ENCODE measurements at regions not wholly inside any gene's neighbourhood (a gene's known extent, or its start where the extent isn't known, plus 50 kb on each side); places are given as distances from the start of the nearest gene placed in this dataset.

DNA sequence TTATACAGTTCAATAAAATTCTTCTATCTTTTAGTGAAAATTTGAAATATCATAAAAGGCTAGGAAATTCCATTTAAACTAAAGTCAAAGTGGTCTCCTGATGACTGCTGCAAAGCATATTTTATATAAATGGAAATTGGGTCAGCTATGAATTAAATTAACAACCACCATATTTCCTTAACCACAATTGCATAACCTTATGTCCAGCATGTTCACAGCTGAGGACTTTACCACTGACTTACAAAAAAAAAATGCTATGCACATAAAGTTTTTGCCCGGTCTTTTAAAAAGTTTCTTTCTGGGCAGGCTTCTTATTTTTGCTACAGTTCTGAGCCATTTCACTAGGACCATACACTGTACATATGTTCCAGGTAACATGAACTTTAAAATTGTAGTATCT, 208.6 kb upstream of the RGMB start:
- FAIRE-seq (no peak), DNase-seq (ENCODE audit: low read depth) (no peak)
- no peak for TF ChIP-seq CTCF (IDR thresholded peaks at IDR 0.05; ENCODE audit: insufficient read depth, low read length, severe bottlenecking)
- no peak overlapping the region for H3K4me3 ChIP-seq (ENCODE audit: low read depth, low read length)
- no peaks in the 10 kb centered on the region for H3K27me3 ChIP-seq (ENCODE audit: control insufficient read depth, insufficient read depth, low read length)
- H3K36me3 ChIP-seq (ENCODE audit: control insufficient read depth, insufficient read depth, low read length) = no peaks in the 10 kb centered on the region

DNA sequence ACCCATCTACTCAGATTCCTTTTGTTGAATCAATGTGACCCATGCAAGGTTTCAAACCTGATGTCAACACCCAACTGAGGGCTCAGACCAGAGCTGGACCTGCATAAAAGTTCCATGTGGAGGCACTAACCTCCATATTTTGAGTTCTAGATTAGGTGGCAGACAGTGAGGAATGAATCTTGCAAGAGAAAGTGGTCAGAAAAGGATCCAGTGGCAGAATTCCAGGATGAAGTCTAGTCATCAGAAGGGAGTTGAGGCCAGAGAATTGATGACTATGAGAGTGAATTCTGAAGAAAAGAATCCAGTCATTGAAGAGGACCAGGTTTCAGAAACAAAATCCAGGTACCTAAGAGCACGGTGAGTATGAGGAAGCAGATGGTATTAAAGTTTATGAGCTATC, 205.1 kb upstream of the RGMB start:
- DNase-seq (ENCODE audit: low read depth) (no peak), FAIRE-seq (no peak)
- TF ChIP-seq CTCF (IDR thresholded peaks at IDR 0.05; ENCODE audit: insufficient read depth, low read length, severe bottlenecking) = no peak
- Histone ChIP-seq H3K27me3 (ENCODE audit: control insufficient read depth, insufficient read depth, low read length) (no peaks in the 10 kb centered on the region), H3K4me3 (ENCODE audit: low read depth, low read length) (no peak overlapping the region), H3K36me3 (ENCODE audit: control insufficient read depth, insufficient read depth, low read length) (no peaks in the 10 kb centered on the region)

DNA sequence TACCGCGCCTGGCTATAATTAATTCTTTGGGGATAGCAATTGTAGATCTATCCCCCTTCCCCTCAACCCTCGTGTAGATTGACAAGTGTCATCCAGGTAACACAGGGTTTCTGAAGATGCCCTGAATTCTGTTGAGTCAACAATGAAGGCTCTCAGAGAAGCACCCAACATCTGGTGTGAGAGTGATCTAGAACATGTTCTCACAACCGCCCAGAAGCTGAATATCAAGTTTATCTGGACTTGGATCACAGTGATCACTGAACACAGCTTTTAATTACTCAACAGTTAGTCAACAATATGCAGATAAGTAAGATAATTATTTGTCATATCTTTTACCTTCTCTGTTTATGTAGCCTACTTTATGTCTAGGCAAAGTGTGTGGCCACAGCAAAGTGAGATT, 204.2 kb upstream of the RGMB start:
- DNase-seq (ENCODE audit: low read depth) = peak; percentile 49
- no peak for TF ChIP-seq CTCF (IDR thresholded peaks at IDR 0.05; ENCODE audit: insufficient read depth, low read length, severe bottlenecking)
- no peaks in the 10 kb centered on the region for H3K27me3 ChIP-seq (ENCODE audit: control insufficient read depth, insufficient read depth, low read length)
- H3K4me3 ChIP-seq (ENCODE audit: low read depth, low read length) = no peak overlapping the region
- no peak for FAIRE-seq
- no peaks in the 10 kb centered on the region for H3K36me3 ChIP-seq (ENCODE audit: control insufficient read depth, insufficient read depth, low read length)

DNA sequence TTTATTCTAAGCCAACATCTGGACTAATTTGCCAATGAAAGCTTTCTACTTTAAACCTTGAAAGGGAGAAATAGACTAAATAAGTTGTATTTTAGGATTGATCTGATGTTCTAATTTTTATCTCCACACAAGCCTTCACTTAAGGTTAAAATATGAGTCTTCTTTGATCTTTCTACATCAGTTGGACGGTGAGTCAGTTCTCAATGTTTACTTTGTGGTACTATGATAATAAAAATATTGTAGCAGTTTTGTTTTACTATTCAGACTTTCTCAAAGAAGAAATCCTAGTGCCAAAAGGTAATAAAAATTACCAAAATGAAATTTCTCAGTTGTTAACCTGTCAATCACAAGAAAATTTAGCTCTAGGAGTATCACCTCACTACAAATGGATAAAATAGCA, 203.5 kb upstream of the RGMB start:
- no peaks in the 10 kb centered on the region for H3K27me3 ChIP-seq (ENCODE audit: control insufficient read depth, insufficient read depth, low read length)
- no peak for FAIRE-seq
- H3K36me3 ChIP-seq (ENCODE audit: control insufficient read depth, insufficient read depth, low read length) = no peaks in the 10 kb centered on the region
- peak; percentile 66 for DNase-seq (ENCODE audit: low read depth)
- H3K4me3 ChIP-seq (ENCODE audit: low read depth, low read length) = no peak overlapping the region
- TF ChIP-seq CTCF (IDR thresholded peaks at IDR 0.05; ENCODE audit: insufficient read depth, low read length, severe bottlenecking) = no peak

DNA sequence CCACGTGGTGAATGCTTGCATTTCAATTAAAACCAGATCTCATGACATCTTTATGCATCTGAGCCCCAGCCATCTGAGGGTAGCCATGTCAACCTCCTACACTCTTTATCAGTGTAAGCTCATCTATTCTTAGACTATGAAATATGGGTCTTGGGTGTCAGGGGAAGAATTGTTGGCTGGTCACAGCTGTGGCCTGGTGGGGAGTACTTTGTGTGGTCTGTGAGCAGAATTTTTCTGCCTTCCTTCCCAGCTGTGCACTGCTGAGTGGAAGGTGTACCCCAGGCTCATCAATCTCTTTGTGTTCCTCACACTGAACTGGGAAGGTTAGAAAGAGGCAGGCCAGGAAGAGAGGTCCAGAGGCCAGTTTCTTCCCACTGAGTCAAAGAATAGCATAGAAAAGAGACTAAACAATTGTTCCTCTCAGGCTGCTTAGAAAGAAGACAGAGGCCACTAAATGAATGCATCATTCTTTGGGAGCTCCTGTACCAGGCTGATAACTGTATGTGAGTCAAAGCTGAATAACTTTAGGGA, 202.7 kb upstream of the RGMB start:
- FAIRE-seq (no peak), DNase-seq (ENCODE audit: low read depth) (no peak)
- no peaks in the 10 kb centered on the region for H3K27me3 ChIP-seq (ENCODE audit: control insufficient read depth, insufficient read depth, low read length)
- TF ChIP-seq CTCF (IDR thresholded peaks at IDR 0.05; ENCODE audit: insufficient read depth, low read length, severe bottlenecking) = no peak
- H3K4me3 ChIP-seq (ENCODE audit: low read depth, low read length) = no peak overlapping the region
- no peaks in the 10 kb centered on the region for H3K36me3 ChIP-seq (ENCODE audit: control insufficient read depth, insufficient read depth, low read length)

DNA sequence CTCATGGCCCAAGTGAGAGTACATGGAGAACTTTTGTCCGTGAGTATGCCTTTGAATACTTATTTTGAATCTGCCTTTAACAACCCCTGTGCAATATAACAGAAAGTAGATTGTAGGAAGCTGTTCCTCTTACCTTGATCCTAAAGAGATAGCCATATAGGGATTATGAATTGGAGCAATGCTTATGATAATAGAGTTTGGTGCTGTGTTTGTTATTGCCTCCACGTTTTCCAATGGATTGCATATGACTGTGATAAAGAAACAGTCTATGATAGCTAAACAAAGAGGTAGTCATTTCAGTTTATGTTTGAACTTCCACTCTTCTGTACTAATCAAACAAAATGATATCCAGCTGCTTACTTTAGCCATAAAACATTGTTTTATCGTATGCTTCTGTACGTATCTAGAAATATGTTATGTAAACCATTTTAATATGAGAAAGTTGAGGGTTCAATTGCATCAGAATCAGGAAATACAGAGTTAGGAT, 199.6 kb upstream of the RGMB start:
- Histone ChIP-seq H3K36me3 (ENCODE audit: control insufficient read depth, insufficient read depth, low read length) (no peaks in the 10 kb centered on the region), H3K4me3 (ENCODE audit: low read depth, low read length) (no peak overlapping the region), H3K27me3 (ENCODE audit: control insufficient read depth, insufficient read depth, low read length) (no peaks in the 10 kb centered on the region)
- TF ChIP-seq CTCF (IDR thresholded peaks at IDR 0.05; ENCODE audit: insufficient read depth, low read length, severe bottlenecking) = no peak
- FAIRE-seq (no peak), DNase-seq (ENCODE audit: low read depth) (no peak)
